ENCODE measurements at regions not wholly inside any gene's neighbourhood (a gene's known extent, or its start where the extent isn't known, plus 50 kb on each side); places are given as distances from the start of the nearest gene placed in this dataset.

DNA sequence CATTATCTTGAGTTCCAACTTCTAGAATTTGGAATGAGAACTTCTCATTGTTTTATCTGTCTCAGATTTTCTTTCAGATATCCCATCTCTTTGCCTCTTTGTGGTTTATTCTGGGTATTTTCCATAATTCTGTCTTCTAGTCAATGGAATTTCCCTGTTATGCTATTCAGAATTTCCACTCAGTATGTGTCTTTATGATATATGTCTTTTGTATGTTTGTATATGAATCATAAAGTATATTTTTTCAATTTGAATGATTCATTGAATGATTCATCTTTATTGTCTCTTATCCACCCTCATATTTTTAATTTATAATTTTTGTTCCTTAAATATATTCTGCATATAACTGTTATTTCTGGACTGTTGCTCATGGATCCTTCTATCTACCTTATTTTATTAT lies 729.7 kb upstream of the GOT2 start:
- Histone ChIP-seq H3K36me3 (replicated peaks in 1 of 2; ENCODE audit: control insufficient read depth in 1 of 2, insufficient read depth in 2 of 2, low read length in 2 of 2) (no peaks in the 10 kb centered on the region), H3K27ac (ENCODE audit: extremely low read length, insufficient read depth, low read length) (no peak overlapping the region), H3K4me2 (ENCODE audit: low read depth, low read length) (no peak overlapping the region), H2AFZ (ENCODE audit: low read length) (no peak overlapping the region), H3K9ac (ENCODE audit: insufficient read depth, low read depth, low read length) (no peak overlapping the region), H3K27me3 (ENCODE audit: control insufficient read depth in 1 of 2, insufficient read depth in 2 of 2, low read length in 2 of 2) (no peaks in the 10 kb centered on the region), H3K4me1 (ENCODE audit: insufficient read depth, low read length) (no peaks in the 10 kb centered on the region), H3K79me2 (ENCODE audit: insufficient read depth, low read length) (no peaks in the 10 kb centered on the region), H3K4me3 (replicated peaks in 1 of 3; ENCODE audit: insufficient read depth in 1 of 3, low read depth in 2 of 3, low read length in 3 of 3) (no peak overlapping the region), H3K9me3 (ENCODE audit: low read length) (no peaks in the 10 kb centered on the region), H4K20me1 (ENCODE audit: insufficient read depth, low read length) (no peaks in the 10 kb centered on the region)
- ChIA-PET CTCF (ENCODE audit: low intra/inter-chr PET ratio, low total read pairs) (no interaction called here), POLR2A (no interaction called here)
- DNase-seq (ENCODE audit: low spot score) (no peak), ATAC-seq (no peak), FAIRE-seq (no peak)
- in situ Hi-C loops (cut with HindIII; ENCODE audit: extremely low pct_ligation_motif_present, low pct_unique_long_range_greater_than_20kb) (no loop called here), intact Hi-C loops (cut with micrococcal nuclease; ENCODE audit: unreplicated experiment) (no loop called here)
- BruUV-seq (replicated peaks) = no TSS peak
- TF ChIP-seq, protein P1, sequence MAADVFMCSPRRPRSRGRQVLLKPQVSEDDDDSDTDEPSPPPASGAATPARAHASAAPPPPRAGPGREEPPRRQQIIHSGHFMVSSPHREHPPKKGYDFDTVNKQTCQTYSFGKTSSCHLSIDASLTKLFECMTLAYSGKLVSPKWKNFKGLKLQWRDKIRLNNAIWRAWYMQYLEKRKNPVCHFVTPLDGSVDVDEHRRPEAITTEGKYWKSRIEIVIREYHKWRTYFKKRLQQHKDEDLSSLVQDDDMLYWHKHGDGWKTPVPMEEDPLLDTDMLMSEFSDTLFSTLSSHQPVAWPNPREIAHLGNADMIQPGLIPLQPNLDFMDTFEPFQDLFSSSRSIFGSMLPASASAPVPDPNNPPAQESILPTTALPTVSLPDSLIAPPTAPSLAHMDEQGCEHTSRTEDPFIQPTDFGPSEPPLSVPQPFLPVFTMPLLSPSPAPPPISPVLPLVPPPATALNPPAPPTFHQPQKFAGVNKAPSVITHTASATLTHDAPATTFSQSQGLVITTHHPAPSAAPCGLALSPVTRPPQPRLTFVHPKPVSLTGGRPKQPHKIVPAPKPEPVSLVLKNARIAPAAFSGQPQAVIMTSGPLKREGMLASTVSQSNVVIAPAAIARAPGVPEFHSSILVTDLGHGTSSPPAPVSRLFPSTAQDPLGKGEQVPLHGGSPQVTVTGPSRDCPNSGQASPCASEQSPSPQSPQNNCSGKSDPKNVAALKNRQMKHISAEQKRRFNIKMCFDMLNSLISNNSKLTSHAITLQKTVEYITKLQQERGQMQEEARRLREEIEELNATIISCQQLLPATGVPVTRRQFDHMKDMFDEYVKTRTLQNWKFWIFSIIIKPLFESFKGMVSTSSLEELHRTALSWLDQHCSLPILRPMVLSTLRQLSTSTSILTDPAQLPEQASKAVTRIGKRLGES (CRISPR knock-in tag; IDR thresholded peaks at IDR 0.05; ENCODE audit: borderline replicate concordance) = no peak
- TF ChIP-seq, protein P2, sequence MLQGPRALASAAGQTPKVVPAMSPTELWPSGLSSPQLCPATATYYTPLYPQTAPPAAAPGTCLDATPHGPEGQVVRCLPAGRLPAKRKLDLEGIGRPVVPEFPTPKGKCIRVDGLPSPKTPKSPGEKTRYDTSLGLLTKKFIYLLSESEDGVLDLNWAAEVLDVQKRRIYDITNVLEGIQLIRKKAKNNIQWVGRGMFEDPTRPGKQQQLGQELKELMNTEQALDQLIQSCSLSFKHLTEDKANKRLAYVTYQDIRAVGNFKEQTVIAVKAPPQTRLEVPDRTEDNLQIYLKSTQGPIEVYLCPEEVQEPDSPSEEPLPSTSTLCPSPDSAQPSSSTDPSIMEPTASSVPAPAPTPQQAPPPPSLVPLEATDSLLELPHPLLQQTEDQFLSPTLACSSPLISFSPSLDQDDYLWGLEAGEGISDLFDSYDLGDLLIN (CRISPR knock-in tag; IDR thresholded peaks at IDR 0.05; ENCODE audit: borderline replicate concordance) = no peak
- TF ChIP-seq ZNF207 (IDR thresholded peaks at IDR 0.05; ENCODE audit: borderline replicate concordance) = no peak
- no peak for TF ChIP-seq ZFP37 (CRISPR knock-in tag; IDR thresholded peaks at IDR 0.05; ENCODE audit: borderline replicate concordance)
- TF ChIP-seq, protein P3, sequence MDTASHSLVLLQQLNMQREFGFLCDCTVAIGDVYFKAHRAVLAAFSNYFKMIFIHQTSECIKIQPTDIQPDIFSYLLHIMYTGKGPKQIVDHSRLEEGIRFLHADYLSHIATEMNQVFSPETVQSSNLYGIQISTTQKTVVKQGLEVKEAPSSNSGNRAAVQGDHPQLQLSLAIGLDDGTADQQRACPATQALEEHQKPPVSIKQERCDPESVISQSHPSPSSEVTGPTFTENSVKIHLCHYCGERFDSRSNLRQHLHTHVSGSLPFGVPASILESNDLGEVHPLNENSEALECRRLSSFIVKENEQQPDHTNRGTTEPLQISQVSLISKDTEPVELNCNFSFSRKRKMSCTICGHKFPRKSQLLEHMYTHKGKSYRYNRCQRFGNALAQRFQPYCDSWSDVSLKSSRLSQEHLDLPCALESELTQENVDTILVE (CRISPR knock-in tag; IDR thresholded peaks at IDR 0.05) = no peak
- TF ChIP-seq, protein P4, sequence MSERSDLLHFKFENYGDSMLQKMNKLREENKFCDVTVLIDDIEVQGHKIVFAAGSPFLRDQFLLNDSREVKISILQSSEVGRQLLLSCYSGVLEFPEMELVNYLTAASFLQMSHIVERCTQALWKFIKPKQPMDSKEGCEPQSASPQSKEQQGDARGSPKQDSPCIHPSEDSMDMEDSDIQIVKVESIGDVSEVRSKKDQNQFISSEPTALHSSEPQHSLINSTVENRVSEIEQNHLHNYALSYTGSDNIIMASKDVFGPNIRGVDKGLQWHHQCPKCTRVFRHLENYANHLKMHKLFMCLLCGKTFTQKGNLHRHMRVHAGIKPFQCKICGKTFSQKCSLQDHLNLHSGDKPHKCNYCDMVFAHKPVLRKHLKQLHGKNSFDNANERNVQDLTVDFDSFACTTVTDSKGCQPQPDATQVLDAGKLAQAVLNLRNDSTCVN (CRISPR knock-in tag; IDR thresholded peaks at IDR 0.05; ENCODE audit: borderline replicate concordance) = no peak
- TF ChIP-seq, protein P5, sequence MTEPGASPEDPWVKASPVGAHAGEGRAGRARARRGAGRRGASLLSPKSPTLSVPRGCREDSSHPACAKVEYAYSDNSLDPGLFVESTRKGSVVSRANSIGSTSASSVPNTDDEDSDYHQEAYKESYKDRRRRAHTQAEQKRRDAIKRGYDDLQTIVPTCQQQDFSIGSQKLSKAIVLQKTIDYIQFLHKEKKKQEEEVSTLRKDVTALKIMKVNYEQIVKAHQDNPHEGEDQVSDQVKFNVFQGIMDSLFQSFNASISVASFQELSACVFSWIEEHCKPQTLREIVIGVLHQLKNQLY (CRISPR knock-in tag; IDR thresholded peaks at IDR 0.05) = no peak
- no peak for TF ChIP-seq TCF7L2 (IDR thresholded peaks at IDR 0.05; ENCODE audit: low read depth, low read length)
- TF ChIP-seq HNRNPLL (IDR thresholded peaks at IDR 0.05; ENCODE audit: low read depth, low read length, poor library complexity, severe bottlenecking) = no peak
- TF ChIP-seq GZF1 (CRISPR knock-in tag; IDR thresholded peaks at IDR 0.05) = no peak
- TF ChIP-seq, protein P6, sequence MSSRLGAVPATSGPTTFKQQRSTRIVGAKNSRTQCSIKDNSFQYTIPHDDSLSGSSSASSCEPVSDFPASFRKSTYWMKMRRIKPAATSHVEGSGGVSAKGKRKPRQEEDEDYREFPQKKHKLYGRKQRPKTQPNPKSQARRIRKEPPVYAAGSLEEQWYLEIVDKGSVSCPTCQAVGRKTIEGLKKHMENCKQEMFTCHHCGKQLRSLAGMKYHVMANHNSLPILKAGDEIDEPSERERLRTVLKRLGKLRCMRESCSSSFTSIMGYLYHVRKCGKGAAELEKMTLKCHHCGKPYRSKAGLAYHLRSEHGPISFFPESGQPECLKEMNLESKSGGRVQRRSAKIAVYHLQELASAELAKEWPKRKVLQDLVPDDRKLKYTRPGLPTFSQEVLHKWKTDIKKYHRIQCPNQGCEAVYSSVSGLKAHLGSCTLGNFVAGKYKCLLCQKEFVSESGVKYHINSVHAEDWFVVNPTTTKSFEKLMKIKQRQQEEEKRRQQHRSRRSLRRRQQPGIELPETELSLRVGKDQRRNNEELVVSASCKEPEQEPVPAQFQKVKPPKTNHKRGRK (CRISPR knock-in tag; IDR thresholded peaks at IDR 0.05) = no peak
- no peak for TF ChIP-seq ARNT (IDR thresholded peaks at IDR 0.05)
- no peak for TF ChIP-seq ATF7-NPFF (CRISPR knock-in tag; IDR thresholded peaks at IDR 0.05; ENCODE audit: low read depth)
- no peak for TF ChIP-seq AKAP8 (CRISPR knock-in tag; IDR thresholded peaks at IDR 0.05)
- no peak for TF ChIP-seq ZKSCAN1 (IDR thresholded peaks at IDR 0.05; ENCODE audit: low read length)
- no peak for TF ChIP-seq ZNF773 (CRISPR knock-in tag; IDR thresholded peaks at IDR 0.05; ENCODE audit: borderline replicate concordance)
- no peak for TF ChIP-seq KAT2B (IDR thresholded peaks at IDR 0.05; ENCODE audit: borderline replicate concordance, low read depth, low read length)

Measured in HepG2 (cell line).